Stimulated activated CD4-positive, alpha-beta T cell treated with anti-CD3 and anti-CD28 coated beads, Interleukin-1b, Interleukin-23, amount 100 ng/mL, for 1 hour (primary cell): ENCODE measurements at regions not wholly inside any gene's neighbourhood (a gene's known extent, or its start where the extent isn't known, plus 50 kb on each side); places are given as distances from the start of the nearest gene placed in this dataset.
"Not testable (repeated sequence)": the region's sequence is repeated elsewhere in the genome, so short reads cannot be mapped to it uniquely, and the experiment has no call there.

Source experiments
- DNase-seq, 2 donors: peaks; one replicate each; pipeline ENCODE4 v3.0.0-alpha.2; 2020; ENCODE audit warnings: low read depth in 2 of 2

DNA sequence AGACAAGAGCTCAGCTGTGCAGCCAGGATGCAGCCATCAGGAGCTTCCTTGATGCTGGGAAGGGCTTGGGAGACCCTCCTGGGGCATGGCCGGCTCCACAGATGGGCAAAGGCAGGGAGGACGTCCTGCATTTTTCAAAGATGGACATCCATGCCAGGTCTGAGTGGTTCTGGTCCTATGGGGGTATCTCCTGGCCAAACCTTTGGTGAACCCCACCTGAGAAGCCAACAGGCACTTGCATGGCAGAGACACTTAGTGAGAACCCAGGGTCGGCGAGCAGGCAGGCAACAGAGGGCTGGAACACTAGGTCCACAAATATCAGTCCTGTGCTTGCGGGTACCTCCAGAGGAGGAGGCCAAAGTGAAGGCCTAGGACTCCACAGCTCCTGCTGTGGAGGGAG, 70.0 kb downstream of the KCTD15 start:
- DNase-seq: no peak

GRCh38 chr19:33868076-33868735, 71.5 kb downstream of the KCTD15 start:
- DNase-seq: no peak

- no peak for DNase-seq
These were observed 72.2 kb downstream of the KCTD15 start for GRCh38 chr19:33868788-33869412.

DNA sequence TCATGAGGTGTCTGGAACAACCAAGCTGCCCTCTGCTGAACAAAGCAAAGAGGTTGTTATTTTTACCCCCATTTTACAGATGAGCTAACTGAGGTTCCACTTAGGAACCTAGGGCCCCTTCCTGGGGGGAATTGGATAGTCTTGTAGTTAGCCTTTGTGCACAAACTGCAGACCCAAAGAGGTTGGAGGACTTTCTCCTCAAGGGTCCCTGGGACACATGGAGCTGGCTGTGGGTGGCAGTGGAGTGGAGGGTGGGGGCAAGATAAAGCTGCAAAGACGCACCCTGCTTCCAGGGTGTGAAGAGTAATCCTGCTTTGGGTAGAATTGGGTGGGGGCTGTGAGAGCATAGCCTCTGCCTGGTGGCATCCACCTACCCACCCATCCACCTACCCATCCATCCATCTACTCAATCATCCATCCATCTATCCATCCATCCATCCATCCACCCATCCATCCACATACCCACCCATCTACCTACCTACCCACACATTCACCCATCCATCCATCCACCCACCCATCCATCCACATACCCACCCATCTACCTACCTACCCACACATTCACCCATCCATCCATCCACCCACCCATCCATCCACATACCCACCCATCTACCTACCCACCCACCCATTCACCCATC, 73.7 kb downstream of the KCTD15 start:
- not testable (repeated sequence) for DNase-seq

DNA sequence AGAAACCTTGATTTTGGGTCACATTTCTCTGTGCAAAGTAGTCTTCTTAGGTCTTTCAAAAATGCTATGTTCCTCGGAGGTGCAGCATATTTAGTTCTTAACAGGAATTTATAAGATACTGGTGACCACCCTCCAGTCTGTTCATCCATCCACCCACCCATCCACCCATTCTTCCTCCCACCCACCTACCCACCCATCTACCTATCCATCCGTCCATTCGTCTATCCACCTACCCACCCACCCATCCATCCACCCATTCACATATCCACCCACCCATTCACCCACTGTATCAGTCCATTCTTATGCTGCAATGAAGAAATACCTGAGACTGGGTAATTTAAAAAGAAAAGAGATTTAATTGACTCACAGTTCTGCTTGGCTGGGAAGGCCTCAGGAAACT, 74.9 kb downstream of the KCTD15 start:
- DNase-seq: no peak

- DNase-seq: no peak
These were observed 76.0 kb downstream of the KCTD15 start for GRCh38 chr19:33872445-33873320.

- no peak for DNase-seq
These were observed 78.4 kb downstream of the KCTD15 start for GRCh38 chr19:33875071-33875470.

DNA sequence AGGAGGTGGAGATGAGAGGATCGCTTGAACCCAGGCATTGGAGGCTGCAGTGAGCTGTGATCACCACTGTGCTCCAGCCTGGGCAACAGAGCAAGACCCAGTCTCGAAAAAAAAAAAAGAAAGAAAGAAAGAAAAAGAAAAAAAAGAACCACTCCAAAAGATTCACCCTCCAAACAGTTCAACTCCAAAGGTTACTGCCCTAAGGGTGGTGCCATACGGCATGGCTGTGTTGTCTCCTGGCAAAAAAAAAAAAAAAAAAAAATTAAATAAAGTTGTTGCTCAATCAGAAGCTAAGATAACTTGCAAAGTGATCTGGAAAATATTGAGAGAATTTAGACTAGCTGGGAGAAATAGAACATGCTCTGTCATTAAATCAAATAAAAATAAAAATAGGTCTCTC, 79.5 kb downstream of the KCTD15 start:
- DNase-seq: no peak

GRCh38 chr19:33878030-33878544, 81.4 kb downstream of the KCTD15 start:
- no peak for DNase-seq

DNA sequence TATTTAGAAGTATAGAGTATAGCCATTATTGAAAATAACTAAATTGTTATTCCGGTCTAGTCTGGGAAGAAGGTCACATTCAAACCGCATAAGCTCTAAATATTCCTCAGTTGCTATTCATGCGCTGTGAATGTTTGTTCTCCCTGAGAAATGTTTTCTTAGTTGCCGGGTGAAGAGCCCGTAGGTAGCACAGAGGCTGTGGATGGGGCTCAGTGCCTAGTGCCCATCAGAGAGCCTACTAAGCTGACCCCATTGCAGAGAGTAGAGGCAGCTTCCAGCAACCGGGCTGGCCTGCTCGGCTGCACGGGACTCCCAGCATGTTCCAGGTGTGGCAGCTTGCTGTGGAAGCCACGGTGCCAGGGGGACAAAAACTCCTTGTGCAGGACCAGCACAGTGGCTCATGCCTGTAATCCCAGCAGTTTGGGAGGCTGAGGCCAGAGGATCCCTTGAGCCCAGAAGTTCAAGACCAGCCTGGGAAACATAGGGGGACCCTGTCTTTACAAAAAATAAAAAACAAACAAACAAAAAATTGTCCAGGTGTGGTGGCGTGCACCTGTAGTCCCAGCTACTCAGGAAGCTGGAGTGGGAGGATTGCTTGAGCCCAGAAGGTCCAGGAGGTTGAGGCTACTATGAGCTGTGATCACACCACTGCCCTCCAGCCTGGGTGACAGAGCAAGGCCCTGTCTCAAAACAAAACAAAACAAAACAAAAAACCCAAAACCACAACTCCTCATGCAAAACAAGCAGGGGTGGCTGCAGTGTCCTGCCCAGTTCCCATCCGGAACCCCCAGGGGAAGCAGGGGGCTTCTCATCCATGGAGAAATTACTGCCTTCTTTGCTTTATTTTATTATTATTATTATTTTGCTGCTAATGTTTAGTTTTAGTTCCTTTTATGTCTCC, 82.5 kb downstream of the KCTD15 start:
- DNase-seq: no peak

DNA sequence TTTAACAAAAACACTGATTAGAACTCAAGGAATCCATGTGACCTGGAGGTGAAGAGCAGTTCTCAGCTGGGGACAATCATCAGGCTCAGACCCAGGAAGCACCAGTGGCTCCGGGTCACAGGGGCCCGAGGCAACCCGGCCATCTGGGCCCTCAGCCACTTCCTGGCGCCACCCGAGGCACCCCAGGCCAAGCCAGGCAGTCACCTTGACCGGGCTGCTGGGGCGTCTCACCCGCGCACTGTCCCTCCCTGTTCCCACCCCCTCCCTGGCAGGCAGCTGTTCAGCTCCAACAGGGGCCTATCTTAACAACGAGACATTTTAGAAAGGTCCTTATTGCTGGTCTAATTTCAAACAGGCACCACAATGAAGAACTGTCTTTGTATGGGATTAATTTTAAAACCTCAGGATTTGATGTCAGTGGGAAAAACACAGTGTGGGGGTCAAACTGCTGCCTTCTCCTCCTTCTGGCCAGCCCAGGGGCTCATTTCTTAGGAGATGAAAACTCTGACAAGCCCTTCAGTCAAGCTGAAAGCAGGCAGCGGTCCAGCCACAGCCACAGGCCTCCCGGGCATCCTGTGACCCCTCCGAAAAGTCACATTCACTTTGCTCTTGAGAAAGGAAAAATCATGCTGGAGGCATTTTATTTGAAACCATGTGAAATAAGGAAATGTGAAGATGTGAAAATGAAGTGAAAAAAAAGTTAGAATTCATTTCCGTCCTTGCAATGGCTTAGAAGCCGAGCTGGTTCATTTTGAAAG, 83.3 kb downstream of the KCTD15 start:
- DNase-seq: no peak

DNA sequence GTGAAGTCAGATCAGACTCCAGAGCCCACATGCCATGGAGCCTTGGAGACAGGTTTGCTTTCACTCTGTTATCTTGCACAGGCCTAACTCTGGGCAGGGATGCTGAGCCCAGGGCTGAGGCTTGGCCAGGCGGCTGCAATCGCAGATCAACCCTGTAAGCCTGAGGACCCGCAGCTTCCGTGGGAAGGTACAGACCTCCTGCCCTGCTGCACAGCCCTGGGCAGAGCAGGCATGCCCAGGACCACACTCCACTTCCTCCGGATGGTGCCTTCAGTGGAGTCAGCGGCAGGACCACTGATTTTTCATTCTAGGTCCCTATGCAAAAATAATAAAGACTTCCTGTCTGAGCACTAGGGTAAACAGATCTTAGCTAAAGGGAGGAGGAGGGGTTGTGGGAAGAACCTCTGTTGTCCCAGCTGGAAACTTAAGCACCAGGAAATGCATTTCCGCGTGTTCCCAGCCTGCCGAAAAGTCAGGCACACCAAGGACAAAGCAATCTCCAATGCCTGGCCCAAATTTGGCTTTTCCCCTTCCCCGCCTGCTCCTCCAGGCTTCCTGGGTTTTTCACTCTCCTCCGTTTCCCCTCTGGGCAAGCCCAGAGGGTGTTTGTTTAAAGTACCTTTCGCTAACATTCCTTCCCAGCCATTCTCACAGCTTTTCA, 87.3 kb downstream of the KCTD15 start:
- no peak for DNase-seq

- no peak for DNase-seq
These were observed 88.6 kb downstream of the KCTD15 start for GRCh38 chr19:33885236-33885635.

- DNase-seq: no peak
These were observed 91.2 kb downstream of the KCTD15 start for GRCh38 chr19:33887891-33888290.

- no peak for DNase-seq
These were observed 92.0 kb downstream of the KCTD15 start for GRCh38 chr19:33888665-33889064.

DNA sequence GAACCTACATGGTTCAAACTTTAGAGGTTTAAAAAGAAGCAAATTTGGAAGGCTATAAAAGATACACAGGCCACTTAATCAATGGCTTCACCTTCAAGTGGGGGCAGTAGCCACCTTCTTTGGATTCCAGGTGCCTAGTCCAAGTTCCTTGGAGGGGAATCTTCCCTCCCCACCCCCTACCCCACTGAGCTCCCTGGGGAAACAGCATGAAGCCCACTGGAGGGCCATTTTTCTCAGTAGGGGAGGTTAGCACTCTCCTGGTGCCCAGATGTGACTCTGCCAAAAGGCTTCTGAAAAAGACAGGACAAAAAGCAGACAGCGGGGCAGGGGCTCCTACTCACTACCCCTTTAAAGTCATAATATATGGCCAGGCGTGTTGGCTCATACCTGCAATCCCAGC, 93.9 kb downstream of the KCTD15 start:
- no peak for DNase-seq

- DNase-seq: no peak
These were observed 95.1 kb downstream of the KCTD15 start for GRCh38 chr19:33891773-33892172.

GRCh38 chr19:33894787-33895186, 98.1 kb downstream of the KCTD15 start:
- no peak for DNase-seq

GRCh38 chr19:33895366-33895765, 98.7 kb downstream of the KCTD15 start:
- no peak for DNase-seq
